HEK293 (cell line): ENCODE measurements at regions not wholly inside any gene's neighbourhood (a gene's known extent, or its start where the extent isn't known, plus 50 kb on each side); places are given as distances from the start of the nearest gene placed in this dataset.

Source experiments
- CTCF ChIA-PET: fragments of 350-600 bp; formaldehyde crosslinking; extraction: SDS; loops from one replicate; lab custom pipeline; 2021; ENCODE audit warnings: antibody characterized with exemption; lab: Yijun Ruan, JAX
- POLR2A ChIA-PET: fragments of 300-600 bp; formaldehyde crosslinking; extraction: SDS; loops from one replicate; lab custom pipeline; 2020; ENCODE audit warnings: antibody characterized with exemption, inconsistent platforms; lab: Yijun Ruan, JAX
- H3K27ac ChIP-seq: fragments of 200-500 bp; sonication (Bioruptor generic); 2 replicates; pipeline ENCODE4 v1.5.1; 2014; ENCODE audit warnings: low read depth, low read length, control low read depth, inconsistent platforms; ENCODE audit errors: extremely low read depth
- H3K36me3 ChIP-seq, 2 experiments: fragments of 200-500 bp in 1 of 2; sonication (Bioruptor generic) in 1 of 2; 1 replicate in 1 of 2; 2 replicates in 1 of 2; pipeline ENCODE4 v1.5.1; 2014 to 2017; ENCODE audit warnings: inconsistent platforms in 2 of 2, low read length in 2 of 2; ENCODE audit not compliant: control insufficient read depth in 2 of 2, insufficient read depth in 1 of 2
- H3K4me1 ChIP-seq: fragments of 200-500 bp; sonication (Bioruptor generic); 2 replicates; pipeline ENCODE4 v1.5.1; 2014; ENCODE audit warnings: mild to moderate bottlenecking, low read length, inconsistent platforms; ENCODE audit not compliant: control insufficient read depth, insufficient read depth
- H3K4me3 ChIP-seq: 2 replicates; pipeline ENCODE4 v1.5.1; 2011; ENCODE audit warnings: low read depth, mild to moderate bottlenecking, control low read depth, low read length, moderate library complexity
- H3K9me3 ChIP-seq: fragments of 200-500 bp; sonication (Bioruptor generic); 2 replicates; pipeline ENCODE4 v1.5.1; 2014; ENCODE audit warnings: low read depth, low read length, inconsistent platforms; ENCODE audit not compliant: control insufficient read depth, insufficient read depth
- HOXA7 ChIP-seq: sonication (generic); formaldehyde crosslinking; IDR thresholded peaks from 2 replicates; pipeline ENCODE4 v1.8.1; 2022; ENCODE audit warnings: missing genetic modification reagents, borderline replicate concordance
- HOXC10 ChIP-seq: sonication (generic); formaldehyde crosslinking; IDR thresholded peaks from 2 replicates; pipeline ENCODE4 v1.8.1; 2023; ENCODE audit warnings: mild to moderate bottlenecking, missing genetic modification reagents
- REPIN1 ChIP-seq: fragments of 450-650 bp; formaldehyde crosslinking; IDR thresholded peaks from 2 replicates; pipeline ENCODE4 v1.5.1; 2017; ENCODE audit warnings: missing biosample characterization, missing genetic modification characterization, low read depth
- WT1 ChIP-seq: fragments of 450-650 bp; formaldehyde crosslinking; IDR thresholded peaks from 2 replicates; pipeline ENCODE4 v1.5.1; 2016; ENCODE audit warnings: missing biosample characterization, missing genetic modification characterization
- ZBTB48 ChIP-seq: fragments of 450-650 bp; formaldehyde crosslinking; IDR thresholded peaks from 2 replicates; pipeline ENCODE4 v1.5.1; 2016; ENCODE audit warnings: missing biosample characterization, missing genetic modification characterization
- ZBTB8A ChIP-seq: fragments of 450-650 bp; formaldehyde crosslinking; IDR thresholded peaks from 2 replicates; pipeline ENCODE4 v1.5.1; 2016; ENCODE audit warnings: missing biosample characterization, missing genetic modification characterization
- ZFP3 ChIP-seq: fragments of 450-650 bp; formaldehyde crosslinking; IDR thresholded peaks from 2 replicates; pipeline ENCODE4 v1.5.1; 2016; ENCODE audit warnings: low read depth, missing biosample characterization, missing genetic modification characterization
- ZNF138 ChIP-seq: fragments of 450-650 bp; formaldehyde crosslinking; IDR thresholded peaks from 2 replicates; pipeline ENCODE4 v1.5.1; 2016; ENCODE audit warnings: missing biosample characterization, missing genetic modification characterization, borderline replicate concordance
- ZNF155 ChIP-seq: fragments of 450-650 bp; formaldehyde crosslinking; IDR thresholded peaks from 2 replicates; pipeline ENCODE4 v1.5.1; 2016; ENCODE audit warnings: missing biosample characterization, missing genetic modification characterization
- ZNF202 ChIP-seq: fragments of 450-650 bp; formaldehyde crosslinking; IDR thresholded peaks from 2 replicates; pipeline ENCODE4 v1.5.1; 2016; ENCODE audit warnings: missing biosample characterization, missing genetic modification characterization, borderline replicate concordance
- ZNF24 ChIP-seq: fragments of 450-650 bp; formaldehyde crosslinking; IDR thresholded peaks from 2 replicates; pipeline ENCODE4 v1.5.1; 2016; ENCODE audit warnings: missing biosample characterization, missing genetic modification characterization
- ZNF266 ChIP-seq: fragments of 450-650 bp; formaldehyde crosslinking; IDR thresholded peaks from 2 replicates; pipeline ENCODE4 v1.5.1; 2016; ENCODE audit warnings: missing biosample characterization, missing genetic modification characterization, low read depth
- ZNF311 ChIP-seq: fragments of 450-650 bp; formaldehyde crosslinking; IDR thresholded peaks from 2 replicates; pipeline ENCODE4 v1.5.1; 2017; ENCODE audit warnings: missing biosample characterization, missing genetic modification characterization, borderline replicate concordance
- ZNF529 ChIP-seq: fragments of 450-650 bp; formaldehyde crosslinking; IDR thresholded peaks from 2 replicates; pipeline ENCODE4 v1.5.1; 2017; ENCODE audit warnings: missing genetic modification characterization, missing biosample characterization; ENCODE audit not compliant: insufficient replicate concordance
- ZNF548 ChIP-seq: fragments of 450-650 bp; formaldehyde crosslinking; IDR thresholded peaks from 2 replicates; pipeline ENCODE4 v1.5.1; 2016; ENCODE audit warnings: missing biosample characterization, missing genetic modification characterization
- ZNF561 ChIP-seq: fragments of 450-650 bp; IDR thresholded peaks from 2 replicates; pipeline ENCODE4 v1.5.1; 2018; ENCODE audit warnings: missing biosample characterization, missing genetic modification characterization, borderline replicate concordance
- ZNF623 ChIP-seq: fragments of 450-650 bp; formaldehyde crosslinking; IDR thresholded peaks from 2 replicates; pipeline ENCODE4 v1.5.1; 2016; ENCODE audit warnings: missing biosample characterization, missing genetic modification characterization
- ZNF76 ChIP-seq: fragments of 450-650 bp; formaldehyde crosslinking; IDR thresholded peaks from 2 replicates; pipeline ENCODE4; 2016; ENCODE audit warnings: low read depth, missing biosample characterization, missing genetic modification characterization, borderline replicate concordance
- ZNF776 ChIP-seq: fragments of 450-650 bp; formaldehyde crosslinking; IDR thresholded peaks from 2 replicates; pipeline ENCODE4 v1.5.0; 2017; ENCODE audit warnings: missing biosample characterization, missing genetic modification characterization, borderline replicate concordance
- ZXDB ChIP-seq: fragments of 450-650 bp; formaldehyde crosslinking; IDR thresholded peaks from 2 replicates; pipeline ENCODE4 v1.5.1; 2016; ENCODE audit warnings: missing biosample characterization, missing genetic modification characterization
- TF ChIP-seq, protein P1 (sequence below): fragments of 450-650 bp; formaldehyde crosslinking; IDR thresholded peaks from 2 replicates; pipeline ENCODE4 v1.5.1; 2016; ENCODE audit warnings: missing biosample characterization, missing genetic modification characterization
- TF ChIP-seq, protein P2 (sequence below): fragments of 450-650 bp; formaldehyde crosslinking; IDR thresholded peaks from 2 replicates; pipeline ENCODE4 v1.5.1; 2016; ENCODE audit warnings: missing biosample characterization, missing genetic modification characterization
- TF ChIP-seq, protein P3 (sequence below): fragments of 450-650 bp; IDR thresholded peaks from 2 replicates; pipeline ENCODE4 v1.5.1; 2018; ENCODE audit warnings: missing biosample characterization, mild to moderate bottlenecking, missing genetic modification characterization
- TF ChIP-seq, protein P4 (sequence below): fragments of 450-650 bp; formaldehyde crosslinking; IDR thresholded peaks from 2 replicates; pipeline ENCODE4 v1.5.1; 2016; ENCODE audit warnings: missing biosample characterization, missing genetic modification characterization
- TF ChIP-seq, protein P5 (sequence below): fragments of 450-650 bp; formaldehyde crosslinking; IDR thresholded peaks from 2 replicates; pipeline ENCODE4 v1.5.1; 2016; ENCODE audit warnings: missing biosample characterization, missing genetic modification characterization

DNA sequence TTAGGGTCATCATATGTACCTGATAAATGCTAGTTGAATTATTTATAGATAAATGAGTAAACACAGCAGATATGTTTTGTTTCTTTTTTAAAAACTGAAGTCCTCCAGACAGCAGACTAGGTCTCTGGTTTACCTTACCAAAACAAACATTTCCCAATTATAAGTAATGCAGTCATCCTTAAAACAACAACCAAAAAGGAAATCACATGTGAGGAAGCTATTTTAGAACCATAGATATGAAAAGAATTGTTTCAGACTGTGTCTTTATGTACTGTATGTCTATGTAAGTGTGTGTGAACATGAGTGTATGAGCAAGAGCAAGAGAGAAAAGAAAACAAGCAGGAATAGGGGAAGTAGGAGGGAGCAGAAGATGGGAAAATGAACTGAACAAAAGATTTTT, 441.0 kb downstream of the CPS1 start:
- H3K9me3 ChIP-seq: no peaks in the 10 kb centered on the region; the same call in 1 of the 2 replicates
- POLR2A ChIA-PET: no interaction called here
- H3K4me1 ChIP-seq: no peaks in the 10 kb centered on the region
- no peak overlapping the region for H3K27ac ChIP-seq
- H3K4me3 ChIP-seq: no peak overlapping the region
- H3K36me3 ChIP-seq: no peaks in the 10 kb centered on the region
- TF ChIP-seq, protein P1, sequence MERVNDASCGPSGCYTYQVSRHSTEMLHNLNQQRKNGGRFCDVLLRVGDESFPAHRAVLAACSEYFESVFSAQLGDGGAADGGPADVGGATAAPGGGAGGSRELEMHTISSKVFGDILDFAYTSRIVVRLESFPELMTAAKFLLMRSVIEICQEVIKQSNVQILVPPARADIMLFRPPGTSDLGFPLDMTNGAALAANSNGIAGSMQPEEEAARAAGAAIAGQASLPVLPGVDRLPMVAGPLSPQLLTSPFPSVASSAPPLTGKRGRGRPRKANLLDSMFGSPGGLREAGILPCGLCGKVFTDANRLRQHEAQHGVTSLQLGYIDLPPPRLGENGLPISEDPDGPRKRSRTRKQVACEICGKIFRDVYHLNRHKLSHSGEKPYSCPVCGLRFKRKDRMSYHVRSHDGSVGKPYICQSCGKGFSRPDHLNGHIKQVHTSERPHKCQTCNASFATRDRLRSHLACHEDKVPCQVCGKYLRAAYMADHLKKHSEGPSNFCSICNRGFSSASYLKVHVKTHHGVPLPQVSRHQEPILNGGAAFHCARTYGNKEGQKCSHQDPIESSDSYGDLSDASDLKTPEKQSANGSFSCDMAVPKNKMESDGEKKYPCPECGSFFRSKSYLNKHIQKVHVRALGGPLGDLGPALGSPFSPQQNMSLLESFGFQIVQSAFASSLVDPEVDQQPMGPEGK: no peak
- TF ChIP-seq, protein P2, sequence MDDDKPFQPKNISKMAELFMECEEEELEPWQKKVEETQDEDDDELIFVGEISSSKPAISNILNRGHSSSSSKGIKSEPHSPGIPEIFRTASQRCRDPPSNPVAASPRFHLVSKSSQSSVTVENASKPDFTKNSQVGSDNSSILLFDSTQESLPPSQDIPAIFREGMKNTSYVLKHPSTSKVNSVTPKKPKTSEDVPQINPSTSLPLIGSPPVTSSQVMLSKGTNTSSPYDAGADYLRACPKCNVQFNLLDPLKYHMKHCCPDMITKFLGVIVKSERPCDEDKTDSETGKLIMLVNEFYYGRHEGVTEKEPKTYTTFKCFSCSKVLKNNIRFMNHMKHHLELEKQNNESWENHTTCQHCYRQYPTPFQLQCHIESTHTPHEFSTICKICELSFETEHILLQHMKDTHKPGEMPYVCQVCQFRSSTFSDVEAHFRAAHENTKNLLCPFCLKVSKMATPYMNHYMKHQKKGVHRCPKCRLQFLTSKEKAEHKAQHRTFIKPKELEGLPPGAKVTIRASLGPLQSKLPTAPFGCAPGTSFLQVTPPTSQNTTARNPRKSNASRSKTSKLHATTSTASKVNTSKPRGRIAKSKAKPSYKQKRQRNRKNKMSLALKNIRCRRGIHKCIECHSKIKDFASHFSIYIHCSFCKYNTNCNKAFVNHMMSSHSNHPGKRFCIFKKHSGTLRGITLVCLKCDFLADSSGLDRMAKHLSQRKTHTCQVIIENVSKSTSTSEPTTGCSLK: no peak
- TF ChIP-seq, protein P3, sequence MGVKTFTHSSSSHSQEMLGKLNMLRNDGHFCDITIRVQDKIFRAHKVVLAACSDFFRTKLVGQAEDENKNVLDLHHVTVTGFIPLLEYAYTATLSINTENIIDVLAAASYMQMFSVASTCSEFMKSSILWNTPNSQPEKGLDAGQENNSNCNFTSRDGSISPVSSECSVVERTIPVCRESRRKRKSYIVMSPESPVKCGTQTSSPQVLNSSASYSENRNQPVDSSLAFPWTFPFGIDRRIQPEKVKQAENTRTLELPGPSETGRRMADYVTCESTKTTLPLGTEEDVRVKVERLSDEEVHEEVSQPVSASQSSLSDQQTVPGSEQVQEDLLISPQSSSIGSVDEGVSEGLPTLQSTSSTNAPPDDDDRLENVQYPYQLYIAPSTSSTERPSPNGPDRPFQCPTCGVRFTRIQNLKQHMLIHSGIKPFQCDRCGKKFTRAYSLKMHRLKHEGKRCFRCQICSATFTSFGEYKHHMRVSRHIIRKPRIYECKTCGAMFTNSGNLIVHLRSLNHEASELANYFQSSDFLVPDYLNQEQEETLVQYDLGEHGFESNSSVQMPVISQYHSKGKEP: no peak
- TF ChIP-seq ZNF623: no peak
- TF ChIP-seq, protein P4, sequence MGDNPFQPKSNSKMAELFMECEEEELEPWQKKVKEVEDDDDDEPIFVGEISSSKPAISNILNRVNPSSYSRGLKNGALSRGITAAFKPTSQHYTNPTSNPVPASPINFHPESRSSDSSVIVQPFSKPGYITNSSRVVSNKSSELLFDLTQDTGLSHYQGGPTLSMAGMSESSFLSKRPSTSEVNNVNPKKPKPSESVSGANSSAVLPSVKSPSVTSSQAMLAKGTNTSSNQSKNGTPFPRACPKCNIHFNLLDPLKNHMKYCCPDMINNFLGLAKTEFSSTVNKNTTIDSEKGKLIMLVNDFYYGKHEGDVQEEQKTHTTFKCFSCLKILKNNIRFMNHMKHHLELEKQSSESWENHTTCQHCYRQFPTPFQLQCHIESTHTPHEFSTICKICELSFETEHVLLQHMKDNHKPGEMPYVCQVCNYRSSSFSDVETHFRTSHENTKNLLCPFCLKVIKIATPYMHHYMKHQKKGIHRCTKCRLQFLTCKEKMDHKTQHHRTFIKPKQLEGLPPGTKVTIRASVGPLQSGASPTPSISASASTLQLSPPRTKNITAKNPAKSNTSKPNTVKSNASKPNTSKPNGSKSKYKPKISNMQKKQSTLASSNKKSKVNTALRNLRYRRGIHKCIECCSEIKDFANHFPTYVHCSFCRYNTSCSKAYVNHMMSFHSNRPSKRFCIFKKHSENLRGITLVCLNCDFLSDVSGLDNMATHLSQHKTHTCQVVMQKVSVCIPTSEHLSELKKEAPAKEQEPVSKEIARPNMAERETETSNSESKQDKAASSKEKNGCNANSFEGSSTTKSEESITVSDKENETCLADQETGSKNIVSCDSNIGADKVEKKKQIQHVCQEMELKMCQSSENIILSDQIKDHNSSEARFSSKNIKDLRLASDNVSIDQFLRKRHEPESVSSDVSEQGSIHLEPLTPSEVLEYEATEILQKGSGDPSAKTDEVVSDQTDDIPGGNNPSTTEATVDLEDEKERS (tag by site-specific recombination): no peak
- CTCF ChIA-PET: no interaction called here

DNA sequence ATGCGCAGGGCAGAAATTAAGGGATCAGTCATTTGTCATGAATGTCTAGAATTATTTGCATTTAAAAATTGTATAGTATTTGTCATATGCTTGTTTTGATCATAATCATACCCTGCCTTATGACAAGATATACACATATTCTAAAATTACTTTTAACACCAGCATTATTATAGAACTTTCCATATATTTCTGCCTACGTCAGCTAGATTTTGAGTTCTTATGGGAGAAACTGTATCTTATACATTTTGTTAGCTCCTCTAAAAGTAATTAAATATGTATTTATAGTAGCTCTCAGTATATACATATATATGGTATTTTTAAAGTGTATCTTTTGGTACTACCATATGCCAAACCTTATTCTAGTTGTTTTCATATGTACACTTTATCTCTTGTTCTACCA, 441.9 kb downstream of the CPS1 start:
- ChIA-PET POLR2A (no interaction called here), CTCF (no interaction called here)
- no peaks in the 10 kb centered on the region for H3K4me1 ChIP-seq

DNA sequence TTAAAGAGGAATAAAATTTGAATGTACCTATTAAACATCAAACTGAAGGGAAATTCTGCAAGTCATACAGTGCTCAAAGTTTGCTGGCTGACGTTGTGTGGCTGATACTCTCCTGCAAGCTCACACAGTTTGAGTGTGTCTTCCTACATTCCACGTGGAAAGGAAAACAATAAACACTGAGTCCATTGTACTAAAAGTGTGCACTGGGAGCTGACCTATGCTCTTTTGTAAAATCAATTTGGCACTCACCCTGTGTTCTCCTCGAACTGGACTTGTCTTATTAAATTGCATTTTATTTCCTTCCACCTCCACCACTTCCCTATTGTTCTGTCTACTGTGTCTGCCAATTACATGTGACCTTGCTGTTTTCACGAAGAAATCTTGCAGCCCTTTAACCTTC, 458.0 kb downstream of the CPS1 start:
- no peaks in the 10 kb centered on the region for H3K4me1 ChIP-seq
- H3K36me3 ChIP-seq: no peaks in the 10 kb centered on the region
- no peak overlapping the region for H3K27ac ChIP-seq
- POLR2A ChIA-PET: no interaction called here
- no peaks in the 10 kb centered on the region for H3K9me3 ChIP-seq
- H3K4me3 ChIP-seq: no peak overlapping the region
- CTCF ChIA-PET: no interaction called here
- TF ChIP-seq ZBTB8A (tag by site-specific recombination) (no peak), ZBTB48 (tag by site-specific recombination) (no peak), ZNF76 (tag by site-specific recombination) (no peak), ZXDB (no peak), ZNF138 (tag by site-specific recombination) (no peak), REPIN1 (tag by site-specific recombination) (no peak), ZFP3 (no peak), ZNF561 (tag by site-specific recombination) (no peak), ZNF529 (tag by site-specific recombination) (no peak), ZNF311 (tag by site-specific recombination) (no peak), ZNF776 (tag by site-specific recombination) (no peak), HOXC10 (CRISPR knock-in tag) (no peak), ZNF623 (no peak), ZNF155 (no peak)
- TF ChIP-seq, protein P5, sequence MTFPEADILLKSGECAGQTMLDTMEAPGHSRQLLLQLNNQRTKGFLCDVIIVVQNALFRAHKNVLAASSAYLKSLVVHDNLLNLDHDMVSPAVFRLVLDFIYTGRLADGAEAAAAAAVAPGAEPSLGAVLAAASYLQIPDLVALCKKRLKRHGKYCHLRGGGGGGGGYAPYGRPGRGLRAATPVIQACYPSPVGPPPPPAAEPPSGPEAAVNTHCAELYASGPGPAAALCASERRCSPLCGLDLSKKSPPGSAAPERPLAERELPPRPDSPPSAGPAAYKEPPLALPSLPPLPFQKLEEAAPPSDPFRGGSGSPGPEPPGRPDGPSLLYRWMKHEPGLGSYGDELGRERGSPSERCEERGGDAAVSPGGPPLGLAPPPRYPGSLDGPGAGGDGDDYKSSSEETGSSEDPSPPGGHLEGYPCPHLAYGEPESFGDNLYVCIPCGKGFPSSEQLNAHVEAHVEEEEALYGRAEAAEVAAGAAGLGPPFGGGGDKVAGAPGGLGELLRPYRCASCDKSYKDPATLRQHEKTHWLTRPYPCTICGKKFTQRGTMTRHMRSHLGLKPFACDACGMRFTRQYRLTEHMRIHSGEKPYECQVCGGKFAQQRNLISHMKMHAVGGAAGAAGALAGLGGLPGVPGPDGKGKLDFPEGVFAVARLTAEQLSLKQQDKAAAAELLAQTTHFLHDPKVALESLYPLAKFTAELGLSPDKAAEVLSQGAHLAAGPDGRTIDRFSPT: no peak

More for the DNA sequence above, 441.9 kb downstream of the CPS1 start:
- Histone ChIP-seq H3K27ac (no peak overlapping the region), H3K36me3 (no peaks in the 10 kb centered on the region), H3K4me3 (no peak overlapping the region), H3K9me3 (no peaks in the 10 kb centered on the region; the same call in 1 of the 2 replicates)
- TF ChIP-seq ZNF202 (tag by site-specific recombination) (no peak), WT1 (tag by site-specific recombination) (no peak), ZNF548 (tag by site-specific recombination) (no peak), HOXA7 (CRISPR knock-in tag) (no peak), ZNF266 (tag by site-specific recombination) (no peak), ZNF24 (tag by site-specific recombination) (no peak)
